ENCODE measurements at regions not wholly inside any gene's neighbourhood (a gene's known extent, or its start where the extent isn't known, plus 50 kb on each side); places are given as distances from the start of the nearest gene placed in this dataset.

- no peak for DNase-seq
Observed at GRCh38 chr15:95329362-95329761, 1001.1 kb upstream of the NR2F2 start.

GRCh38 chr15:95341686-95342085, 988.8 kb upstream of the NR2F2 start:
- DNase-seq, result no peak

GRCh38 chr15:95345867-95346266, 984.6 kb upstream of the NR2F2 start:
- DNase-seq, result no peak

- no peak for DNase-seq
Observed at GRCh38 chr15:95346721-95347475, 983.6 kb upstream of the NR2F2 start.

- no peak for DNase-seq
Observed at GRCh38 chr15:95347837-95348236, 982.7 kb upstream of the NR2F2 start.

- DNase-seq, result no peak
Observed at GRCh38 chr15:95350908-95351307, 979.6 kb upstream of the NR2F2 start.

- no peak for DNase-seq
Observed at GRCh38 chr15:95352631-95353187, 977.8 kb upstream of the NR2F2 start.

GRCh38 chr15:95353512-95353911, 977.0 kb upstream of the NR2F2 start:
- no peak for DNase-seq

- no peak for DNase-seq
Observed at GRCh38 chr15:95359966-95360365, 970.5 kb upstream of the NR2F2 start.

- no peak for DNase-seq
Observed at GRCh38 chr15:95362306-95362705, 968.2 kb upstream of the NR2F2 start.

- peak; percentile 46 for DNase-seq
Observed at GRCh38 chr15:95363646-95364045, 966.9 kb upstream of the NR2F2 start.

GRCh38 chr15:95365511-95366107, 964.9 kb upstream of the NR2F2 start:
- DNase-seq, result peak; percentile 58

GRCh38 chr15:95368191-95368590, 962.3 kb upstream of the NR2F2 start:
- peak; percentile 29 for DNase-seq

- DNase-seq, result no peak
Observed at GRCh38 chr15:95368755-95369601, 961.5 kb upstream of the NR2F2 start.

GRCh38 chr15:95370291-95370690, 960.2 kb upstream of the NR2F2 start:
- no peak for DNase-seq

- no peak for DNase-seq
Observed at GRCh38 chr15:95371664-95372063, 958.8 kb upstream of the NR2F2 start.

- DNase-seq, result peak; percentile 47
Observed at GRCh38 chr15:95375281-95375680, 955.2 kb upstream of the NR2F2 start.

GRCh38 chr15:95377258-95377852, 953.1 kb upstream of the NR2F2 start:
- DNase-seq, result no peak

- DNase-seq, result peak; percentile 88
Observed at GRCh38 chr15:95394186-95395067, 936.1 kb upstream of the NR2F2 start.

- no peak for DNase-seq
Observed at GRCh38 chr15:95400428-95400827, 930.1 kb upstream of the NR2F2 start.

- DNase-seq, result peak; percentile 57
Observed at GRCh38 chr15:95401587-95401986, 928.9 kb upstream of the NR2F2 start.

Measured in tongue (tissue), 1 donor.